ENCODE measurements at regions not wholly inside any gene's neighbourhood (a gene's known extent, or its start where the extent isn't known, plus 50 kb on each side); places are given as distances from the start of the nearest gene placed in this dataset.

GRCh38 chr1:106366627-106367319, 689.7 kb upstream of the PRMT6 start:
- TF ChIP-seq CTCF (IDR thresholded peaks at IDR 0.05; ENCODE audit: low read depth, low read length, missing input control) = no peak
- no peak for TF ChIP-seq YY1 (IDR thresholded peaks at IDR 0.05)
- no peak for TF ChIP-seq TAF1 (conservative IDR thresholded peaks at IDR 0.05)
- no peak for TF ChIP-seq ATF3 (IDR thresholded peaks at IDR 0.05)
- TF ChIP-seq RXRA (IDR thresholded peaks at IDR 0.05) = no peak
- TF ChIP-seq JUND (IDR thresholded peaks at IDR 0.05) = no peak
- no peak for TF ChIP-seq REST (IDR thresholded peaks at IDR 0.05)
- TF ChIP-seq GABPA (IDR thresholded peaks at IDR 0.05 in 1 of 2, conservative IDR thresholded peaks at IDR 0.05 in 1 of 2) = no peak

Measured in liver (tissue), 3 donors.